Erythroblast (primary cell): ENCODE measurements at regions not wholly inside any gene's neighbourhood (a gene's known extent, or its start where the extent isn't known, plus 50 kb on each side); places are given as distances from the start of the nearest gene placed in this dataset.

Experiments
- GATA1 ChIP-seq: IDR thresholded peaks from 2 replicates; pipeline ENCODE4 v1.6.1; 2011; ENCODE audit warnings: low read depth, mild to moderate bottlenecking, control low read depth, low read length, moderate library complexity
- POLR2A ChIP-seq: IDR thresholded peaks from 2 replicates; pipeline ENCODE4 v1.6.1; 2011; ENCODE audit warnings: mild to moderate bottlenecking, low read length

DNA sequence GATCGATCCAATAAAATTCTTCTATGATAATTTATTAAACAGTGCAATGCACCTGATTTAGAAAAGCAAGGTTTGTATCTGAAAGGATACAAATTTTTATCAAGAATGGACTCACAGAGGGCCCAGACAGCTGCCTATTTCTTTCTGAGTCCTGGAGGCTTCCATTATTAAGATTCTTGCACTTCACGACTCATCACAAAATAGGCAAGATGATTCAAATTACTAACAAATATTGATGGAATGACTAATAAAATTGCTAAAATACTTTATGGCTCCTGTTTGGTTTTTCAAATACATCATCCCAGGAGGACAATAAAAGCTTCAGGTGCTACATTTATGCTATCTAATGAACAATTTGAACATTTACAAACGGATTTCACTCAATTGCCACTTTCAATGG, 483.0 kb upstream of the AGTR1 start:
- no peak for TF ChIP-seq POLR2A
- TF ChIP-seq GATA1, result no peak
